Upper lobe of left lung (tissue), 4 donors: ENCODE measurements at regions not wholly inside any gene's neighbourhood (a gene's known extent, or its start where the extent isn't known, plus 50 kb on each side); places are given as distances from the start of the nearest gene placed in this dataset.

Experiments used
- EP300 ChIP-seq, 4 donors: sonication (generic); formaldehyde crosslinking; IDR thresholded peaks; one replicate each; pipeline ENCODE4 v1.5.1; 2017; ENCODE audit warnings: antibody characterized with exemption in 4 of 4, control low read depth in 2 of 4
- POLR2A ChIP-seq, 4 donors: fragments of 450-650 bp; IDR thresholded peaks; one replicate each; pipeline ENCODE4 v1.5.1; 2016 to 2017; ENCODE audit warnings: antibody characterized with exemption in 4 of 4, mild to moderate bottlenecking in 2 of 4
- TF ChIP-seq, protein P1 (sequence below), 6 experiments: fragments of 450-650 bp in 4 of 6; fragments of 200-600 bp in 2 of 6; sonication (generic) in 2 of 6; IDR thresholded peaks; one replicate each; pipeline ENCODE4 v1.5.1; 2016 to 2019; ENCODE audit warnings: antibody characterized with exemption in 6 of 6

DNA sequence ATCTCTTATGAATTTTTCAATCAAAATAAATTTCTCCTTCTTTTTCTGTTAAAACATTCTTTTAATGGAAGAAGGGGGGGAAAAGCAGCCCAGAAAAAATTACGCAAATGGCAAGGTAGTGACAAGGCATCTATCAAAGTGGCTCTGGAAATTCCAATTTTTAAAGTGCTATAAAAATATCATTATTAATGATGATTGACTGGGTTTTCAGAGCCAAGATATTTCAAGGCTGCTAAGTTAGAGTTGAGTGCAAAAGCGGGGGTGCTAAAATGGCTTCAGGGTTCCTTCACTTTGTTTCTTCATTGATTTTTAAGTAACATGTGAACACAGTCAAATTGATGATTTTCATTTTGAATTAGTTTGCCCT is 171.6 kb upstream of the CITED2 start:
- no peak for TF ChIP-seq POLR2A (IDR thresholded peaks at IDR 0.05)
- TF ChIP-seq, protein P1, sequence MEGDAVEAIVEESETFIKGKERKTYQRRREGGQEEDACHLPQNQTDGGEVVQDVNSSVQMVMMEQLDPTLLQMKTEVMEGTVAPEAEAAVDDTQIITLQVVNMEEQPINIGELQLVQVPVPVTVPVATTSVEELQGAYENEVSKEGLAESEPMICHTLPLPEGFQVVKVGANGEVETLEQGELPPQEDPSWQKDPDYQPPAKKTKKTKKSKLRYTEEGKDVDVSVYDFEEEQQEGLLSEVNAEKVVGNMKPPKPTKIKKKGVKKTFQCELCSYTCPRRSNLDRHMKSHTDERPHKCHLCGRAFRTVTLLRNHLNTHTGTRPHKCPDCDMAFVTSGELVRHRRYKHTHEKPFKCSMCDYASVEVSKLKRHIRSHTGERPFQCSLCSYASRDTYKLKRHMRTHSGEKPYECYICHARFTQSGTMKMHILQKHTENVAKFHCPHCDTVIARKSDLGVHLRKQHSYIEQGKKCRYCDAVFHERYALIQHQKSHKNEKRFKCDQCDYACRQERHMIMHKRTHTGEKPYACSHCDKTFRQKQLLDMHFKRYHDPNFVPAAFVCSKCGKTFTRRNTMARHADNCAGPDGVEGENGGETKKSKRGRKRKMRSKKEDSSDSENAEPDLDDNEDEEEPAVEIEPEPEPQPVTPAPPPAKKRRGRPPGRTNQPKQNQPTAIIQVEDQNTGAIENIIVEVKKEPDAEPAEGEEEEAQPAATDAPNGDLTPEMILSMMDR (IDR thresholded peaks at IDR 0.05), result no peak
- no peak for TF ChIP-seq EP300 (IDR thresholded peaks at IDR 0.05)
